HFFc6 (cell line): ENCODE measurements at regions not wholly inside any gene's neighbourhood (a gene's known extent, or its start where the extent isn't known, plus 50 kb on each side); places are given as distances from the start of the nearest gene placed in this dataset.
A peak's percentile ranks its signal among the peaks of the same experiment; 100 is the strongest.

Source experiments
- DNase-seq: peaks from one replicate; pipeline ENCODE4 v3.0.0-alpha.2; 2018
- H3K27ac Mint-ChIP-seq: 2 replicates; pipeline ENCODE4 v1.8.0; 2020; ENCODE audit warnings: mild to moderate bottlenecking, mixed read lengths
- H3K27me3 Mint-ChIP-seq: 2 replicates; pipeline ENCODE4 v1.8.0; 2021; ENCODE audit warnings: mild to moderate bottlenecking, moderate library complexity, mixed read lengths; ENCODE audit not compliant: insufficient read depth
- H3K36me3 Mint-ChIP-seq: 2 replicates; pipeline ENCODE4 v1.8.0; 2021; ENCODE audit warnings: low read depth, mixed read lengths
- H3K4me1 Mint-ChIP-seq: 2 replicates; pipeline ENCODE4 v1.8.0; 2020; ENCODE audit warnings: low read depth, mixed read lengths
- H3K4me3 Mint-ChIP-seq: 2 replicates; pipeline ENCODE4 v1.8.0; 2020; ENCODE audit warnings: mild to moderate bottlenecking, moderate library complexity, mixed read lengths
- H3K9me3 Mint-ChIP-seq: 2 replicates; pipeline ENCODE4 v1.8.0; 2020; ENCODE audit warnings: mild to moderate bottlenecking, mixed read lengths
- TF ChIP-seq, protein P1 (sequence below): fragments of 200-600 bp; sonication (generic); IDR thresholded peaks from 2 replicates; pipeline ENCODE4 v1.5.0; 2021; ENCODE audit warnings: antibody characterized with exemption, mild to moderate bottlenecking

GRCh38 chr22:23522623-23523251 lies 57.4 kb downstream of the IGLL1 start:
- Mint-ChIP-seq H3K4me3 (peak overlapping the region; percentile 66), H3K27me3 (no peaks in the 10 kb centered on the region; the same call in none of the 2 replicates), H3K9me3 (no peaks in the 10 kb centered on the region), H3K27ac (peak overlapping the region; percentile 91), H3K36me3 (no peaks in the 10 kb centered on the region), H3K4me1 (peaks cover 25% of the 10 kb centered on the region)
- TF ChIP-seq, protein P1, sequence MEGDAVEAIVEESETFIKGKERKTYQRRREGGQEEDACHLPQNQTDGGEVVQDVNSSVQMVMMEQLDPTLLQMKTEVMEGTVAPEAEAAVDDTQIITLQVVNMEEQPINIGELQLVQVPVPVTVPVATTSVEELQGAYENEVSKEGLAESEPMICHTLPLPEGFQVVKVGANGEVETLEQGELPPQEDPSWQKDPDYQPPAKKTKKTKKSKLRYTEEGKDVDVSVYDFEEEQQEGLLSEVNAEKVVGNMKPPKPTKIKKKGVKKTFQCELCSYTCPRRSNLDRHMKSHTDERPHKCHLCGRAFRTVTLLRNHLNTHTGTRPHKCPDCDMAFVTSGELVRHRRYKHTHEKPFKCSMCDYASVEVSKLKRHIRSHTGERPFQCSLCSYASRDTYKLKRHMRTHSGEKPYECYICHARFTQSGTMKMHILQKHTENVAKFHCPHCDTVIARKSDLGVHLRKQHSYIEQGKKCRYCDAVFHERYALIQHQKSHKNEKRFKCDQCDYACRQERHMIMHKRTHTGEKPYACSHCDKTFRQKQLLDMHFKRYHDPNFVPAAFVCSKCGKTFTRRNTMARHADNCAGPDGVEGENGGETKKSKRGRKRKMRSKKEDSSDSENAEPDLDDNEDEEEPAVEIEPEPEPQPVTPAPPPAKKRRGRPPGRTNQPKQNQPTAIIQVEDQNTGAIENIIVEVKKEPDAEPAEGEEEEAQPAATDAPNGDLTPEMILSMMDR: no peak
- no peak for DNase-seq

DNA sequence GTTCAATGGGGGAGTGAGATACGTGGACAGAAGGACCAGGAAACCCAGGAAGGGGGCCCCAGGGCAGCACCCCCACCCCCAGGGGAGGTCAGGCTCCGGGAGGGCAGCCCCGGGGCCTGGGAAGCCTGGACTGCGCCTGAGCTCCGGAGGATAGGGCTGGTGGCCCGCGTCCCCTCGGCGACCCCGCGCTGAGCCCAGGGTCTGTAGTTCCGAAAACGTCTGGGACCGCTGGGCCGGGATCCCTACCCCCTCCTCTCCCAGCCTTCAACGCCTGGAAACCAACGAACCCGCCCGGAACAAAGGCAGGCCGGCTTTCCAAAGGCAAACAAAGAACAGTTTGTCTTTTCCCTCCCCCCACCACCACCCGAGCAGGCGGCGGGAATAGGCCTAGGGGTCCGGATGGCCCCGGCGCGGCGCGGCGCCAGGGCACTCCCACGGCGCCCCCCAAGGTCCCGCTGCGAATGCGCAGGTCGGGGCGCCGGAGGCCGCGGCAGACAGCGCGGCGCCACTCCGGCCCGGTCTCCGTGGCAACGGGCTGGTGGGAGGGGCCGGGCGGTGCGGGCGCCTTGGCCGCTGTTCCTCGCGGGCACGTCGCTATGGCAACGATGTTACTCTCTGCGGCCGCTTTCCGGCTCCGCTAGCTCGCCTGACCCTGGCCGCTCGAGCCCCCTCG lies 58.5 kb downstream of the IGLL1 start:
- DNase-seq: peak; percentile 92
- Mint-ChIP-seq H3K4me1 (peaks cover 27% of the 10 kb centered on the region), H3K36me3 (no peaks in the 10 kb centered on the region), H3K4me3 (peak overlapping the region; percentile 78), H3K27me3 (no peaks in the 10 kb centered on the region; the same call in none of the 2 replicates), H3K27ac (peak overlapping the region; percentile 98), H3K9me3 (no peaks in the 10 kb centered on the region)
- TF ChIP-seq, protein P1: peak; percentile 65

DNA sequence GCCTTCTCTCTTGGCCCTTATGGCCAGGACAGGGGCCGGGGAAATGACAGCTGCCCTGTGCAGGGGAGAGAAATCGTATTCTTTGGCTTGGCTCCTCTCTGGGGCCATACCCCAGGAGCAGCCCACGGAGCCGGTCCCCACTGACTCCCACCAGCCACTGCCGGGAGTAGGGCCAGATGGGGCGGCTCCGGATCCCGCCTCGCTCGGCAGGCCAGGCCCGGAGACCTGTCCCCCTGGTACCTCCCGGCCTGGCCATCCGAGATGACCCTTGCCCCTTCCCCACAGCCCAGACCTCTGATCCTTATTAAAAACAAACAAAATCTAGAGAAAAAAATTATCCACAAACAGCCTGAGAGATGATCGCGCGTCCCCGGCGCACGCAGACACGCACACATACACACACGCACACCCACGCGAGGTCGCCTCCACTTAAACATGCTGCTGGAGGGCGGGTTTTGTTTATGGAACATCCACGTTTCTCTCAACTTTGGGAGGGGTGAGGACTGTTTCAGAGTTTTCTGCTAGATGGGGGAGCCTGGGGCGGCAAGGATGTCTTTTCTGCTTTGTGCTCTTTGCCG lies 59.1 kb downstream of the IGLL1 start:
- peak; percentile 55 for DNase-seq
- Mint-ChIP-seq H3K4me1 (peaks cover 27% of the 10 kb centered on the region), H3K36me3 (no peaks in the 10 kb centered on the region), H3K4me3 (peak overlapping the region; percentile 78), H3K27me3 (no peaks in the 10 kb centered on the region; the same call in none of the 2 replicates), H3K9me3 (no peaks in the 10 kb centered on the region), H3K27ac (peak overlapping the region; percentile 98)
- TF ChIP-seq, protein P1: no peak

DNA sequence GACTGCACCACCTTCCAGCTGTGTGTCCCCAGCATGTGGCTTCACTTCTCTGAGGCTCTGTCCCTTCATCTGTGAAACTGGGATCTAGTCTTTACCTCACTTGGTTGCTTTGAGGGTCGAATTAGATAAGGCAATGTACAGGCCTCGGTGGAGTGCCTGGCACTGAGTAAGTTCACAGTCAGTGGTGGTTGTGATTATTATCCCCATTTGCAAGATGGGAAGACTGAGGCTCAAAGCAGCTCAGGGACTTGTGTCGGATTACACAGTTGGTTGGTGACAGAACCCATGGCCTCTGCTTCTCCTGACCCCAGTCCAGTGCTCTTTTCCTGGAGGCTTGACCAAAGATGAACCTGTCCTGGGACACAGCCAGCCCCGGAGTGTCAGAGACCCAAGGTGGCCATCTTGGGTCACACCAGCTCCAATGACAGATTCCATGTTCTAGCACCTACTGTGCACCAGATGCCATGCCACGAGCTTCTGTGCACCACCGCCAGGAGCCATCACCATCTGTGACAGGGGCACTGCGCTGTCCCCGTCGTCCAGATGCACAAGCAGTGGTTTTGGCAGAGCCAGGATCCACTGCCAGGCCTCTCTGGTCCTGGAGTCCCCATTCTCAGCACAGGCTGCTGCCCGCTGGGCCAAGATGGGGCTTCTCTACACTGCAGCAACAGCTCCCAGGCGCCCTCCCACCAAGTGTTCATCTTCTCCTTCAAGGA lies 60.5 kb downstream of the IGLL1 start:
- Mint-ChIP-seq H3K9me3 (no peaks in the 10 kb centered on the region), H3K4me3 (no peak overlapping the region), H3K36me3 (no peaks in the 10 kb centered on the region), H3K4me1 (peaks cover 27% of the 10 kb centered on the region), H3K27me3 (no peaks in the 10 kb centered on the region; the same call in 1 of the 2 replicates), H3K27ac (peak overlapping the region; percentile 98)
- DNase-seq: no peak
- TF ChIP-seq, protein P1: no peak

DNA sequence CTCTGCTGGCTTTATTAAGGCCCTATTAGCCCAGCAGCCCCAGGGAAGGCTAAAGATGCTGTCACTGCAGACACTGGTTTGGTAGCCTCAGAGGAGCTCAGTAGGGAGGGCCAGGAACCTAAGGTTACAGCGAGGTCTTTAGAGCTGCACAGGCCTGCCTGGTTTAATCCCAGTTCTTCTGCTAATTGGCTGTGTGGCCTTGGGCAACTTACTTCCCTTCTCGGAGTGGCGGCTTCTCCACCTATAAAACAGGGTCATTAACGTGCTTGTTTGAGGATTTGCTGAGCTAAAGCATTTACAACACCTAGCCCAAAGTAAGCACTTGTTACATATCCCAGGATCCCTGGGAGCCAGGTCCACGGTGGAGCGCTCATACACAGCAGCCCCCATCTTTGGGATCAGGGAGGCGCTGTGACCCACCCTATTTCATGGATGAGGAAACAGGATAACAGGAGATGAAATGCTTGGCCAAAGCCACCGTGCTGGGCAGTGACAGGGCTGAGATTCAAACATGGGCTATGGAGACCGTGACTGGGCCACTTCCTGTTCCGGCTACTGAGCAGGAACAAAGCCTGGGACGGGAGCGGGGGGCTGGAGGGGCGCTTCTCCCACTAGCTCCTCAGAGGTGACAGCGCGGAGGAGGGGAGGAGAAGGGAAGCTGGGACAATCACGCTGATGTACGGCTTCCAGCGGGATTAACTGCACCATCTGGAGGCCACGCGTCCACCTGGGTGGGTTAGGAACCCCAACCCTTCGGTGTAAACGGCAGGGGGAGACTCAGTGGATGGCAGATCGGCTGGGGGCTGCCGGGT lies 61.5 kb downstream of the IGLL1 start:
- H3K27me3 Mint-ChIP-seq: no peaks in the 10 kb centered on the region; the same call in 1 of the 2 replicates
- no peaks in the 10 kb centered on the region for H3K9me3 Mint-ChIP-seq
- no peak for DNase-seq
- peaks cover 27% of the 10 kb centered on the region for H3K4me1 Mint-ChIP-seq
- no peaks in the 10 kb centered on the region for H3K36me3 Mint-ChIP-seq
- TF ChIP-seq, protein P1: no peak
- H3K4me3 Mint-ChIP-seq: no peak overlapping the region
- H3K27ac Mint-ChIP-seq: no peak overlapping the region; the same call in 1 of the 2 replicates
